22Rv1 (cell line): ENCODE measurements at regions not wholly inside any gene's neighbourhood (a gene's known extent, or its start where the extent isn't known, plus 50 kb on each side); places are given as distances from the start of the nearest gene placed in this dataset.

Experiments
- CTCF ChIP-seq: fragments of 450-650 bp; IDR thresholded peaks from 2 replicates; pipeline ENCODE4 v1.5.1; 2017; ENCODE audit warnings: mild to moderate bottlenecking
- ZFX ChIP-seq: fragments of 450-650 bp; IDR thresholded peaks from 2 replicates; pipeline ENCODE4 v1.6.1; 2017; ENCODE audit warnings: antibody characterized with exemption, borderline replicate concordance

GRCh38 chr13:53447456-53447855 lies 418.8 kb downstream of the OLFM4 start:
- no peak for TF ChIP-seq CTCF
- TF ChIP-seq ZFX: no peak
